Bronchial epithelial cell (primary cell): ENCODE measurements at regions not wholly inside any gene's neighbourhood (a gene's known extent, or its start where the extent isn't known, plus 50 kb on each side); places are given as distances from the start of the nearest gene placed in this dataset.

Experiments used
- DNase-seq: peaks from one replicate; pipeline ENCODE4 v3.0.0-alpha.2; 2010; ENCODE audit warnings: low read depth
- FAIRE-seq: peaks from 2 replicates; lab custom pipeline; 2011; peaks lifted over from hg19 to GRCh38; lab: Jason Lieb, UNC
- H3K27me3 ChIP-seq: 2 replicates; pipeline ENCODE4 v1.5.1; 2011; ENCODE audit warnings: low read length; ENCODE audit not compliant: control insufficient read depth, insufficient read depth
- H3K36me3 ChIP-seq: 2 replicates; pipeline ENCODE4 v1.5.1; 2011; ENCODE audit warnings: low read length; ENCODE audit not compliant: control insufficient read depth, insufficient read depth
- H3K4me3 ChIP-seq: 2 replicates; pipeline ENCODE4 v1.5.1; 2011; ENCODE audit warnings: mild to moderate bottlenecking, low read depth, low read length, control low read depth
- TF ChIP-seq, protein P1 (sequence below): IDR thresholded peaks from 2 replicates; pipeline ENCODE4 v1.5.1; 2011; ENCODE audit warnings: mild to moderate bottlenecking, moderate library complexity, low read length, control low read depth, inconsistent platforms; ENCODE audit not compliant: insufficient read depth, severe bottlenecking

DNA sequence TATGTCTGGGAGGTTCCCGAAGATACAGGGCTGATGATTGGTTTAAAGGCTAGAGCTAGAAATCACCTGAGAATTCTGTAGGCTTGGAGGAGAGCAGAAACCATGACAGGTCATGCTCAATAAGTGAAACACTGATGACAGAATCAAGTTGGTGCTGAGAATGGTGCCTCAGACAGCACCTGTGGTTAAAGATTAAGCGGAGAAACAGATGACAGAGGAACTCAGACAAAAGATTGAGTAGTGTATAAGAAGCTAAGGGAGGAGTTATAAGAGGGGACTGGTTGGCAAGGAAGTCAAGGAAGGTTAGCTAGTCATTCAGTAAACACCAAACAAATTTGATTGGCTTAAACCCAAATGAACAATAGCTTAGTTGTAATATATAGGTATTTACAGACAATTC is 385.4 kb upstream of the CNKSR2 start:
- no peaks in the 10 kb centered on the region for H3K27me3 ChIP-seq
- FAIRE-seq: no peak

DNA sequence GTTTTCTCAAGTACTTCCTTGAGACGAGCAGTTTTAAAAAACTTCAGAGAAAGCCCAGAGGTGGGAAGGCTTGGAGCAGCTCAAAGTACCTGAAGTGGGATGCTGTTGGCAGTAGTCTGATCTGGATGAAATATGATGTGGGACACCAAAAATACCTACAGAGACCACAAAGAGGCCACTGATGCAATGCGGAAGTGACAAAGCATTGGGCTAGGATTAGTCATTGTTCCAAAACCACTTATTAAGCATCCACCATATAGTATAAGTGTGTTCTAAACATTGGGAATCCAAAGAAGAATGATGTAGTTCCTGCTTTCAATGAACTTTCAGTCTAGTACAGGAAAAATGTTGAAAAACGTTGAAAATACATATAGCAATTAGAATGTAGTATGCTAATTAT is 386.1 kb upstream of the CNKSR2 start:
- TF ChIP-seq, protein P1, sequence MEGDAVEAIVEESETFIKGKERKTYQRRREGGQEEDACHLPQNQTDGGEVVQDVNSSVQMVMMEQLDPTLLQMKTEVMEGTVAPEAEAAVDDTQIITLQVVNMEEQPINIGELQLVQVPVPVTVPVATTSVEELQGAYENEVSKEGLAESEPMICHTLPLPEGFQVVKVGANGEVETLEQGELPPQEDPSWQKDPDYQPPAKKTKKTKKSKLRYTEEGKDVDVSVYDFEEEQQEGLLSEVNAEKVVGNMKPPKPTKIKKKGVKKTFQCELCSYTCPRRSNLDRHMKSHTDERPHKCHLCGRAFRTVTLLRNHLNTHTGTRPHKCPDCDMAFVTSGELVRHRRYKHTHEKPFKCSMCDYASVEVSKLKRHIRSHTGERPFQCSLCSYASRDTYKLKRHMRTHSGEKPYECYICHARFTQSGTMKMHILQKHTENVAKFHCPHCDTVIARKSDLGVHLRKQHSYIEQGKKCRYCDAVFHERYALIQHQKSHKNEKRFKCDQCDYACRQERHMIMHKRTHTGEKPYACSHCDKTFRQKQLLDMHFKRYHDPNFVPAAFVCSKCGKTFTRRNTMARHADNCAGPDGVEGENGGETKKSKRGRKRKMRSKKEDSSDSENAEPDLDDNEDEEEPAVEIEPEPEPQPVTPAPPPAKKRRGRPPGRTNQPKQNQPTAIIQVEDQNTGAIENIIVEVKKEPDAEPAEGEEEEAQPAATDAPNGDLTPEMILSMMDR: no peak
- no peak for FAIRE-seq
- Histone ChIP-seq H3K27me3 (no peaks in the 10 kb centered on the region), H3K36me3 (no peaks in the 10 kb centered on the region), H3K4me3 (no peak overlapping the region)
- peak; percentile 57 for DNase-seq

More for the DNA sequence above, 385.4 kb upstream of the CNKSR2 start:
- H3K4me3 ChIP-seq: no peak overlapping the region
- TF ChIP-seq, protein P1: no peak
- DNase-seq: no peak
- no peaks in the 10 kb centered on the region for H3K36me3 ChIP-seq

DNA sequence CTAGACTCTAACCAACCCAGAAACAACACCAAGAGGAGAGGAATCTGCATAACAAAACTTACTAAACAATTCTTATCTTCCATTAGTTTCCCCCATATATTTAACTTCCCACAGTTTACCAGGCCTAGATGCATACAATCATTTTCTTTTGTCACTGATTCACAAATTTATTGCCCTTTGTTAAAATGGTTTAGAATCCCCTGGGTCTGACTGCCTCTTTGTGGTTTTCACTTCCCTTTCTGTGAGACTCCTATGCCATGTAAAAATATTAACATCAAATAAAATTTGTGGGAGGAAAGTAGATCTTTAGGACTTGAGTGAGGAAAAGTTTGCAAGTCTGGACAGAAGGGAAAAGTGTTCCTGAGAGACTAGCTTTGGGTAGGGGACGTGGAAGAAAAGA is 393.8 kb upstream of the CNKSR2 start:
- H3K27me3 ChIP-seq: no peaks in the 10 kb centered on the region
- H3K36me3 ChIP-seq: no peaks in the 10 kb centered on the region
- DNase-seq: no peak
- FAIRE-seq: no peak
- TF ChIP-seq, protein P1: no peak
- H3K4me3 ChIP-seq: no peak overlapping the region

DNA sequence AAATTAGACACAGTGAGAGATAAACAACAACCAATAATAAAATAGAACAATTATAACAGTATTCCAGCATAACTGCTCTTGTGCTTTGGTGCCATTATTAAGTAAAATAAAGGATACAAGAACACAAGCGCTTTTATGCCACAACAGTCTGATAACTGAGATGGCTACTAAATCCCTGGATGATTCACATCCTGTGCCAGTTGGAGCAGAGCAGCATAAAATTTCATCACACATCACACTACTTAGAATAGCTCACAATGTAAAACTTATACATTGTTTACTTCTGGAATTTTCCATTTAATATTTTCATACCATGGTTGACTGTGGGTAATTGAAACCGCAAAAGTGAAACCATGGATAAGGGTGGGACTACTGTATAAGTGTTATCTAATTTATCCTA is 399.9 kb upstream of the CNKSR2 start:
- Histone ChIP-seq H3K36me3 (no peaks in the 10 kb centered on the region), H3K4me3 (no peak overlapping the region), H3K27me3 (no peaks in the 10 kb centered on the region)
- peak; percentile 71 for DNase-seq
- TF ChIP-seq, protein P1: no peak
- no peak for FAIRE-seq

DNA sequence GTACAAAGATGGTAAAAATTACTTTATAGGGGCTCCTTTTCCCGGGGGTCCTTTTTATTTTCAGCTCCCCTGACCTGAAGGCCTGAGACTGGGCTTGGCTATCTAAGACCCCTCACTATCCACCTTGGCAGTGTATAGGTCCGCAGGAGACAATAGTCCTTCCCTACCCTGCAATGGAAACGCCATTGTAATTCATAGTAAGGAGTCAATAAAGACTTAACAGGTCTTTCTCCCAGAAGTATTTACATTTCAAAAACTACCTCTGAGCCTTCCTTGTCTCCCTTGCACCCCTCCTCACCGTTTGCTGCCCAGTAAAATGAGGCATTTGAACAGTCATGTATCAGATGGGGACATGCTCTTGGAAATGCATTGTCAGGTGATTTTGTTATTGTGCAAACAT is 401.2 kb upstream of the CNKSR2 start:
- Histone ChIP-seq H3K4me3 (no peak overlapping the region), H3K27me3 (no peaks in the 10 kb centered on the region), H3K36me3 (no peaks in the 10 kb centered on the region)
- TF ChIP-seq, protein P1: no peak
- no peak for FAIRE-seq
- DNase-seq: no peak

DNA sequence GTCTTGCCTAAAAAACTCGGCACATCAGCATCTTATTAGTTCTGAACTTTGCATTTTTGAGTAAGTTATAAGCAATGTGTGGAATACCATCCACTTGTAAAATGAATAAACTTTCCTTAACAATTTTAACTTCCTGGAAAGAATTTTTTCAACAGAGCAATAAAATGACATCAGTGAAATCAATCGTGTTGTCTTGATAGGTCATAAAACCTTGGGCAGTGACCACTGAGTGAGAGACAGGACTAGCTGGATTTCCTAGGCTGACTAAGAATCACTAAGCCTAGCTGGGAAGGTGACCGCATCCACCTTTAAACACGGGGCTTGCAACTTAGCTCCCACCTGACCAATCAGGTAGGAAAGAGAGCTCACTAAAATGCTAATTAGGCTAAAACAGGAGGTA is 403.0 kb upstream of the CNKSR2 start:
- TF ChIP-seq, protein P1: no peak
- no peak overlapping the region for H3K4me3 ChIP-seq
- no peak for DNase-seq
- H3K27me3 ChIP-seq: no peaks in the 10 kb centered on the region
- H3K36me3 ChIP-seq: no peaks in the 10 kb centered on the region
- no peak for FAIRE-seq
